Panc1 (cell line): ENCODE measurements at regions not wholly inside any gene's neighbourhood (a gene's known extent, or its start where the extent isn't known, plus 50 kb on each side); places are given as distances from the start of the nearest gene placed in this dataset.

Experiments used
- CTCF ChIP-seq: fragments of 450-650 bp; IDR thresholded peaks from 2 replicates; pipeline ENCODE4 v1.5.1; 2017; ENCODE audit warnings: mild to moderate bottlenecking
- POLR2AphosphoS5 ChIP-seq: IDR thresholded peaks from 2 replicates; pipeline ENCODE4 v1.6.1; 2012; ENCODE audit warnings: mild to moderate bottlenecking, low read depth, low read length, moderate library complexity
- SIN3A ChIP-seq: IDR thresholded peaks from 2 replicates; pipeline ENCODE4 v1.6.1; 2012; ENCODE audit warnings: low read depth, mild to moderate bottlenecking, low read length, moderate library complexity, borderline replicate concordance; ENCODE audit not compliant: insufficient read depth
- TF ChIP-seq, protein P1 (sequence below), 2 experiments: IDR thresholded peaks; 2 replicates each; pipeline ENCODE4 v1.6.1; 2011 to 2012; ENCODE audit warnings: low read depth in 2 of 2, control low read depth in 1 of 2, low read length in 1 of 2, mild to moderate bottlenecking in 1 of 2, moderate library complexity in 1 of 2; ENCODE audit not compliant: insufficient read depth in 1 of 2

DNA sequence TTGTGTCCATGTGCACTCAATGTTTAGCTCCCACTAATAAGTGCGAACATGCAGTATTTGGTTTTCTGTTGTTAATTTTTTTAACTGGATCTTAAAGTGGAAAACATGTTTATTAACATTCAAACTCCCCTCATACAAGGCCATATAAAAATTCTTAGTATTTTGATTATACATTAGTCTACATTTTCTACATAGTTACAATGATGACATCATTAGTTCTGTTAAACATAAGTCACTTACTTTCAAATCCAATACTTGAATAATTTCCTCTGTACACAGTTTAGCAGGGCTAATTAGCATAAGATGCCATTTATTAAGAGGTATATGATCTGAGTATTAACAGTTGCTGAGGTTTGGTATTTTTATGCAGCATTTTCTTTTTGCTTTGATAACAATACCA is 91.3 kb upstream of the CCDC39 start:
- TF ChIP-seq CTCF, result no peak
- no peak for TF ChIP-seq POLR2AphosphoS5
- no peak for TF ChIP-seq SIN3A
- TF ChIP-seq, protein P1, sequence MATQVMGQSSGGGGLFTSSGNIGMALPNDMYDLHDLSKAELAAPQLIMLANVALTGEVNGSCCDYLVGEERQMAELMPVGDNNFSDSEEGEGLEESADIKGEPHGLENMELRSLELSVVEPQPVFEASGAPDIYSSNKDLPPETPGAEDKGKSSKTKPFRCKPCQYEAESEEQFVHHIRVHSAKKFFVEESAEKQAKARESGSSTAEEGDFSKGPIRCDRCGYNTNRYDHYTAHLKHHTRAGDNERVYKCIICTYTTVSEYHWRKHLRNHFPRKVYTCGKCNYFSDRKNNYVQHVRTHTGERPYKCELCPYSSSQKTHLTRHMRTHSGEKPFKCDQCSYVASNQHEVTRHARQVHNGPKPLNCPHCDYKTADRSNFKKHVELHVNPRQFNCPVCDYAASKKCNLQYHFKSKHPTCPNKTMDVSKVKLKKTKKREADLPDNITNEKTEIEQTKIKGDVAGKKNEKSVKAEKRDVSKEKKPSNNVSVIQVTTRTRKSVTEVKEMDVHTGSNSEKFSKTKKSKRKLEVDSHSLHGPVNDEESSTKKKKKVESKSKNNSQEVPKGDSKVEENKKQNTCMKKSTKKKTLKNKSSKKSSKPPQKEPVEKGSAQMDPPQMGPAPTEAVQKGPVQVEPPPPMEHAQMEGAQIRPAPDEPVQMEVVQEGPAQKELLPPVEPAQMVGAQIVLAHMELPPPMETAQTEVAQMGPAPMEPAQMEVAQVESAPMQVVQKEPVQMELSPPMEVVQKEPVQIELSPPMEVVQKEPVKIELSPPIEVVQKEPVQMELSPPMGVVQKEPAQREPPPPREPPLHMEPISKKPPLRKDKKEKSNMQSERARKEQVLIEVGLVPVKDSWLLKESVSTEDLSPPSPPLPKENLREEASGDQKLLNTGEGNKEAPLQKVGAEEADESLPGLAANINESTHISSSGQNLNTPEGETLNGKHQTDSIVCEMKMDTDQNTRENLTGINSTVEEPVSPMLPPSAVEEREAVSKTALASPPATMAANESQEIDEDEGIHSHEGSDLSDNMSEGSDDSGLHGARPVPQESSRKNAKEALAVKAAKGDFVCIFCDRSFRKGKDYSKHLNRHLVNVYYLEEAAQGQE (IDR thresholded peaks at IDR 0.05; ENCODE audit: insufficient read depth in 1 of 2, low read depth in 2 of 2, low read length in 1 of 2), result no peak
